HCT116 (cell line): ENCODE measurements at regions not wholly inside any gene's neighbourhood (a gene's known extent, or its start where the extent isn't known, plus 50 kb on each side); places are given as distances from the start of the nearest gene placed in this dataset.

ENCODE experiments used
- ATAC-seq: fragments of 200-7000 bp; cut with Tn5 transposase; 2 replicates; pipeline ENCODE4 v1.9.1; 2020; ENCODE audit warnings: mild to moderate bottlenecking, moderate library complexity
- BruUV-seq: library from RNA; stranded (reverse); fragments of 400-500 nt; replicated peaks from 2 replicates; lab custom pipeline; 2021; lab: Mats Ljungman, UMichigan
- CTCF ChIA-PET: fragments of 300-600 bp; sonication (Branson Sonifier 250); formaldehyde crosslinking; loops from one replicate; lab custom pipeline; 2021; ENCODE audit warnings: antibody characterized with exemption; lab: Charles Lee
- POLR2A ChIA-PET: fragments of 300-600, 350-600 bp; sonication (Branson Sonifier 250); formaldehyde crosslinking; loops from one replicate; lab custom pipeline; 2021; ENCODE audit warnings: antibody characterized with exemption; lab: Charles Lee
- RAD21 ChIA-PET, 2 experiments: fragments of 300-600 bp; sonication (Branson Sonifier 250); formaldehyde crosslinking; loops; one replicate each; lab custom pipeline; 2023; ENCODE audit warnings: low total read pairs in 2 of 2; ENCODE audit not compliant: uncharacterized antibody in 2 of 2, unreplicated experiment in 2 of 2, low non-redundant PET in 1 of 2; lab: Charles Lee
- DNase-seq: peaks from one replicate; pipeline ENCODE4 v3.0.0-alpha.2; 2010; ENCODE audit warnings: low read depth, low spot score
- H2AFZ ChIP-seq: fragments of 200-600 bp; shearing (Covaris generic), sonication (generic); 2 replicates; pipeline ENCODE4 v1.6.1; 2017; ENCODE audit warnings: low read depth, mixed run types, mixed read lengths, antibody characterized with exemption, low read length; ENCODE audit not compliant: poor library complexity, severe bottlenecking
- H3K27ac ChIP-seq: 2 replicates; pipeline ENCODE4 v1.5.1; 2012; ENCODE audit warnings: low read depth, low read length
- H3K27me3 ChIP-seq: fragments of 200-600 bp; sonication (generic); 2 replicates; pipeline ENCODE4 v1.6.1; 2016; ENCODE audit warnings: mixed run types, low read length, mixed read lengths; ENCODE audit not compliant: insufficient read depth
- H3K36me3 ChIP-seq, 2 experiments: fragments of 200-500 bp in 1 of 2; fragments of 200-600 bp in 1 of 2; sonication (Bioruptor generic) in 1 of 2; sonication (generic) in 1 of 2; 2 replicates each; pipeline versions ENCODE4 v1.5.1 to v1.6.1; 2014 to 2016; ENCODE audit warnings: low read length in 2 of 2, inconsistent platforms in 1 of 2, mixed read lengths in 1 of 2, mixed run types in 1 of 2; ENCODE audit not compliant: insufficient read depth in 2 of 2, control insufficient read depth in 1 of 2
- H3K4me1 ChIP-seq, 2 experiments: fragments of 200-600 bp in 1 of 2; sonication (generic) in 1 of 2; 2 replicates each; pipeline versions ENCODE4 v1.5.1 to v1.6.1; 2012 to 2017; ENCODE audit warnings: low read length in 2 of 2, inconsistent platforms in 1 of 2, mild to moderate bottlenecking in 1 of 2, mixed read lengths in 1 of 2, mixed run types in 1 of 2, moderate library complexity in 1 of 2; ENCODE audit not compliant: insufficient read depth in 2 of 2, control insufficient read depth in 1 of 2
- H3K4me2 ChIP-seq: fragments of 200-600 bp; sonication (generic); 2 replicates; pipeline ENCODE4 v1.6.1; 2017; ENCODE audit warnings: mixed run types, low read length, mixed read lengths
- H3K4me3 ChIP-seq, 2 experiments: fragments of 200-600 bp in 1 of 2; sonication (generic) in 1 of 2; replicated peaks in 1 of 2; 2 replicates each; pipeline ENCODE4 v1.5.1; 2011 to 2016; ENCODE audit warnings: low read length in 2 of 2, control low read depth in 1 of 2, low read depth in 1 of 2, mild to moderate bottlenecking in 1 of 2, mixed read lengths in 1 of 2, mixed run types in 1 of 2
- H3K79me2 ChIP-seq: fragments of 200-600 bp; sonication (generic); 2 replicates; pipeline ENCODE4 v1.6.1; 2017; ENCODE audit warnings: mild to moderate bottlenecking, mixed run types, low read length, moderate library complexity, mixed read lengths; ENCODE audit not compliant: insufficient read depth
- H3K9ac ChIP-seq: fragments of 200-600 bp; sonication (generic); 2 replicates; pipeline ENCODE4 v1.6.1; 2016; ENCODE audit warnings: low read length, mixed read lengths
- H3K9me2 ChIP-seq: fragments of 200-600 bp; sonication (generic), shearing (Covaris generic); 2 replicates; pipeline ENCODE4 v1.6.1; 2017; ENCODE audit warnings: mixed run types, mild to moderate bottlenecking, moderate library complexity; ENCODE audit not compliant: insufficient read depth
- H3K9me3 ChIP-seq, 2 experiments: fragments of 200-500 bp in 1 of 2; fragments of 200-600 bp in 1 of 2; sonication (Bioruptor generic) in 1 of 2; sonication (generic) in 1 of 2; 2 replicates each; pipeline ENCODE4 v1.6.1; 2014 to 2017; ENCODE audit warnings: low read length in 2 of 2, mixed read lengths in 2 of 2, inconsistent platforms in 1 of 2, low read depth in 1 of 2, mild to moderate bottlenecking in 1 of 2, mixed run types in 1 of 2, moderate library complexity in 1 of 2; ENCODE audit not compliant: control insufficient read depth in 1 of 2, insufficient read depth in 1 of 2
- H4K20me1 ChIP-seq: fragments of 200-600 bp; sonication (generic), shearing (Covaris generic); 2 replicates; pipeline ENCODE4 v1.6.1; 2017; ENCODE audit warnings: mixed run types, mild to moderate bottlenecking, moderate library complexity; ENCODE audit not compliant: insufficient read depth
- EGR1 ChIP-seq: IDR thresholded peaks from 2 replicates; pipeline ENCODE4 v1.6.1; 2012; ENCODE audit warnings: low read depth
- ELF1 ChIP-seq: IDR thresholded peaks from 2 replicates; pipeline ENCODE4 v1.6.1; 2012; ENCODE audit warnings: low read depth, borderline replicate concordance
- EZH2phosphoT487 ChIP-seq: fragments of 200-600 bp; IDR thresholded peaks from 2 replicates; pipeline ENCODE4 v1.6.1; 2018; ENCODE audit warnings: antibody characterized with exemption, borderline replicate concordance
- JUND ChIP-seq: IDR thresholded peaks from 2 replicates; pipeline ENCODE4 v1.6.1; 2012
- POLR2A ChIP-seq: IDR thresholded peaks from 2 replicates; pipeline ENCODE4 v1.7.0; 2011; ENCODE audit warnings: borderline replicate concordance; ENCODE audit not compliant: insufficient read depth, insufficient read length; ENCODE audit errors: extremely low read depth
- SRF ChIP-seq: IDR thresholded peaks from 2 replicates; pipeline ENCODE4 v1.6.1; 2012; ENCODE audit warnings: low read depth
- TCF7L2 ChIP-seq: IDR thresholded peaks from 2 replicates; pipeline ENCODE4 v1.7.0; 2011; ENCODE audit warnings: borderline replicate concordance, inconsistent platforms; ENCODE audit not compliant: insufficient read depth, insufficient read length; ENCODE audit errors: extremely low read depth
- YY1 ChIP-seq: IDR thresholded peaks from 2 replicates; pipeline ENCODE4 v1.6.1; 2011; ENCODE audit warnings: low read length, low read depth, moderate library complexity, mild to moderate bottlenecking; ENCODE audit not compliant: insufficient replicate concordance; ENCODE audit errors: extremely low read depth
- ZBTB33 ChIP-seq: IDR thresholded peaks from 2 replicates; pipeline ENCODE4 v1.6.1; 2011; ENCODE audit warnings: mild to moderate bottlenecking, low read length, moderate library complexity; ENCODE audit not compliant: insufficient replicate concordance; ENCODE audit errors: extremely low read depth
- ZFX ChIP-seq: fragments of 450-650 bp; IDR thresholded peaks from 2 replicates; pipeline ENCODE4 v1.6.1; 2017
- intact Hi-C: fragments of 100-400 bp; cut with micrococcal nuclease; formaldehyde crosslinking; loops from 2 replicates; pipeline ENCODE4 v1.10.0; 2022

- ATAC-seq = no peak
- Histone ChIP-seq H3K27ac (no peak overlapping the region), H3K9ac (no peak overlapping the region), H3K27me3 (peaks cover 90% of the 10 kb centered on the region), H3K4me1 (no peaks in the 10 kb centered on the region), H3K79me2 (no peaks in the 10 kb centered on the region)
- intact Hi-C loops = no loop called here
- no peak for DNase-seq
- ChIA-PET CTCF (no interaction called here), POLR2A (no interaction called here)
- no peak for TF ChIP-seq YY1
- no peak for TF ChIP-seq EGR1
- no peak for TF ChIP-seq JUND
- no peak for TF ChIP-seq TCF7L2
- TF ChIP-seq, all 23 proteins: peak for 0
- no peaks in the 10 kb centered on the region for H3K9me2 ChIP-seq
- no peaks in the 10 kb centered on the region for H3K9me3 ChIP-seq
- no peak overlapping the region for H2AFZ ChIP-seq
- no peaks in the 10 kb centered on the region for H4K20me1 ChIP-seq
- H3K36me3 ChIP-seq = no peaks in the 10 kb centered on the region
- no peak overlapping the region for H3K4me2 ChIP-seq
- H3K4me3 ChIP-seq = no peak overlapping the region
- RAD21 ChIA-PET = no interaction called here
- no TSS peak for BruUV-seq
These were observed 146.0 kb upstream of the SYT13 start for GRCh38 chr11:45432100-45432499.

GRCh38 chr11:45431046-45432018 is 145.2 kb upstream of the SYT13 start:
- Histone ChIP-seq H2AFZ (no peak overlapping the region), H3K4me2 (no peak overlapping the region), H3K9me2 (no peaks in the 10 kb centered on the region), H3K4me3 (no peak overlapping the region), H3K9me3 (no peaks in the 10 kb centered on the region), H3K36me3 (no peaks in the 10 kb centered on the region), H4K20me1 (no peaks in the 10 kb centered on the region), H3K27ac (no peak overlapping the region), H3K27me3 (peaks cover 84% of the 10 kb centered on the region), H3K4me1 (no peaks in the 10 kb centered on the region), H3K9ac (no peak overlapping the region), H3K79me2 (no peaks in the 10 kb centered on the region)
- TF ChIP-seq YY1 = no peak
- TF ChIP-seq ZBTB33 = no peak
- TF ChIP-seq ELF1 = no peak
- no peak for TF ChIP-seq POLR2A
- no peak for TF ChIP-seq TCF7L2
- no peak for TF ChIP-seq EZH2phosphoT487
- no peak for TF ChIP-seq ZFX
- no peak for TF ChIP-seq SRF
- ChIA-PET CTCF (no interaction called here), POLR2A (no interaction called here), RAD21 (no interaction called here)
- BruUV-seq = no TSS peak
- ATAC-seq (no peak), DNase-seq (no peak)
- intact Hi-C loops = no loop called here
